ENCODE measurements at regions not wholly inside any gene's neighbourhood (a gene's known extent, or its start where the extent isn't known, plus 50 kb on each side); places are given as distances from the start of the nearest gene placed in this dataset.

- DNase-seq (ENCODE audit: low spot score in 2 of 2) = no peak
- WGBS, 2 donors = 32% methylated on average over 1 of the region's 1 CpG
- no peak for TF ChIP-seq POLR2A (IDR thresholded peaks at IDR 0.05)
- TF ChIP-seq, protein P1, sequence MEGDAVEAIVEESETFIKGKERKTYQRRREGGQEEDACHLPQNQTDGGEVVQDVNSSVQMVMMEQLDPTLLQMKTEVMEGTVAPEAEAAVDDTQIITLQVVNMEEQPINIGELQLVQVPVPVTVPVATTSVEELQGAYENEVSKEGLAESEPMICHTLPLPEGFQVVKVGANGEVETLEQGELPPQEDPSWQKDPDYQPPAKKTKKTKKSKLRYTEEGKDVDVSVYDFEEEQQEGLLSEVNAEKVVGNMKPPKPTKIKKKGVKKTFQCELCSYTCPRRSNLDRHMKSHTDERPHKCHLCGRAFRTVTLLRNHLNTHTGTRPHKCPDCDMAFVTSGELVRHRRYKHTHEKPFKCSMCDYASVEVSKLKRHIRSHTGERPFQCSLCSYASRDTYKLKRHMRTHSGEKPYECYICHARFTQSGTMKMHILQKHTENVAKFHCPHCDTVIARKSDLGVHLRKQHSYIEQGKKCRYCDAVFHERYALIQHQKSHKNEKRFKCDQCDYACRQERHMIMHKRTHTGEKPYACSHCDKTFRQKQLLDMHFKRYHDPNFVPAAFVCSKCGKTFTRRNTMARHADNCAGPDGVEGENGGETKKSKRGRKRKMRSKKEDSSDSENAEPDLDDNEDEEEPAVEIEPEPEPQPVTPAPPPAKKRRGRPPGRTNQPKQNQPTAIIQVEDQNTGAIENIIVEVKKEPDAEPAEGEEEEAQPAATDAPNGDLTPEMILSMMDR (IDR thresholded peaks at IDR 0.05) = no peak
- no peak overlapping the region for H3K4me3 ChIP-seq (ENCODE audit: low read depth, poor library complexity, severe bottlenecking)
- intact Hi-C loops (cut with DNase I; ENCODE audit: low total_unique reads) = no loop called here
Observed at GRCh38 chr11:23586173-23586572, 725.9 kb upstream of the CCDC179 start.

GRCh38 chr11:23590596-23591308 lies 730.5 kb upstream of the CCDC179 start:
- DNase-seq (ENCODE audit: low spot score in 2 of 2) = no peak
- TF ChIP-seq POLR2A (IDR thresholded peaks at IDR 0.05) = no peak
- TF ChIP-seq, protein P1 (IDR thresholded peaks at IDR 0.05) = no peak
- WGBS, 2 donors = 42 to 46% methylated on average over 3 of the region's 3 CpGs
- H3K4me3 ChIP-seq (ENCODE audit: low read depth, poor library complexity, severe bottlenecking) = no peak overlapping the region
- intact Hi-C loops (cut with DNase I; ENCODE audit: low total_unique reads) = no loop called here

DNA sequence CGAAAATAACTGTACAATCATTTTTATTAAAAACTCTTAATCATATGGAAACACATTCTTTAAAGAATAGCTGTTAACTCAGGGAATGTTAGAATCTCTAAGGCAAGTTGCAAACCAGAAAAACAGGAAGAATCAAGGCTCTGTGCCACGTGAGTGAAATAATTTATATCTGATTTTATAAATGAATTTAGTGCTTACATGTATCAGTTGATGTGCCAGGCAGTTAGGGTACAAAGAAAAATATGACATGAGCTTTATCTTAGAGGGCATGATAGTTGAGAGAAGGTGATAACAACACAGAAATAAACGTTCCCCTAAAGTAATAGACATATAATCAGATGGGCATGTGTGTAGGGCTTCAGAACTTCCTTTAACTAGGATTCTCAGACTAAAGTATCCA lies 734.5 kb upstream of the CCDC179 start:
- no peak overlapping the region for H3K4me3 ChIP-seq (ENCODE audit: low read depth, poor library complexity, severe bottlenecking)
- TF ChIP-seq, protein P1 (IDR thresholded peaks at IDR 0.05) = no peak
- TF ChIP-seq POLR2A (IDR thresholded peaks at IDR 0.05) = no peak
- WGBS, 2 donors = 29 to 46% methylated on average over 3 of the region's 3 CpGs
- intact Hi-C loops (cut with DNase I; ENCODE audit: low total_unique reads) = no loop called here
- DNase-seq (ENCODE audit: low spot score in 2 of 2) = no peak

- intact Hi-C loops (cut with DNase I; ENCODE audit: low total_unique reads) = no loop called here
- no peak overlapping the region for H3K4me3 ChIP-seq (ENCODE audit: low read depth, poor library complexity, severe bottlenecking)
- 73 to 83% methylated on average over 3 of the region's 3 CpGs for WGBS, 2 donors
- TF ChIP-seq, protein P1 (IDR thresholded peaks at IDR 0.05) = no peak
- no peak for TF ChIP-seq POLR2A (IDR thresholded peaks at IDR 0.05)
- DNase-seq (ENCODE audit: low spot score in 2 of 2) = no peak
Observed at GRCh38 chr11:23604966-23605365, 744.7 kb upstream of the CCDC179 start.

GRCh38 chr11:23606191-23606590 lies 745.9 kb upstream of the CCDC179 start:
- no peak for TF ChIP-seq POLR2A (IDR thresholded peaks at IDR 0.05)
- TF ChIP-seq, protein P1 (IDR thresholded peaks at IDR 0.05) = no peak
- no peak overlapping the region for H3K4me3 ChIP-seq (ENCODE audit: low read depth, poor library complexity, severe bottlenecking)
- no peak for DNase-seq (ENCODE audit: low spot score in 2 of 2)
- WGBS, 2 donors = 76 to 77% methylated on average over 1 of the region's 1 CpG
- intact Hi-C loops (cut with DNase I; ENCODE audit: low total_unique reads) = no loop called here

GRCh38 chr11:23611726-23612125 lies 751.5 kb upstream of the CCDC179 start:
- DNase-seq (ENCODE audit: low spot score in 2 of 2) = no peak
- intact Hi-C loops (cut with DNase I; ENCODE audit: low total_unique reads) = no loop called here
- no peak for TF ChIP-seq POLR2A (IDR thresholded peaks at IDR 0.05)
- TF ChIP-seq, protein P1 (IDR thresholded peaks at IDR 0.05) = no peak
- 81 to 84% methylated on average over 3 of the region's 3 CpGs for WGBS, 2 donors
- H3K4me3 ChIP-seq (ENCODE audit: low read depth, poor library complexity, severe bottlenecking) = no peak overlapping the region
